Upper lobe of left lung (tissue), 6 donors: ENCODE measurements at regions not wholly inside any gene's neighbourhood (a gene's known extent, or its start where the extent isn't known, plus 50 kb on each side); places are given as distances from the start of the nearest gene placed in this dataset.
A peak's percentile ranks its signal among the peaks of the same experiment; 100 is the strongest.

Experiments
- ATAC-seq, 2 donors: fragments of 200-7000 bp; cut with Tn5 transposase; one replicate each; pipeline ENCODE4 v1.9.1; 2022; ENCODE audit warnings: mild to moderate bottlenecking in 2 of 2, moderate library complexity in 2 of 2; ENCODE audit not compliant: low FRiP score in 2 of 2
- DNase-seq, 2 donors: peaks; one replicate each; pipeline ENCODE4 v3.0.0-alpha.2; 2019 to 2020
- H3K27ac ChIP-seq, 4 donors: fragments of 200-600 bp; sonication (generic); one replicate each; pipeline ENCODE4 v1.5.1; 2016 to 2019
- H3K27me3 ChIP-seq, 4 donors: fragments of 200-600 bp; sonication (generic); one replicate each; pipeline ENCODE4 v1.5.1; 2017 to 2019
- H3K36me3 ChIP-seq, 4 donors: fragments of 200-600 bp; sonication (generic); one replicate each; pipeline ENCODE4 v1.5.1; 2016 to 2019
- H3K4me1 ChIP-seq, 4 donors: fragments of 200-600 bp; sonication (generic); one replicate each; pipeline ENCODE4 v1.5.1; 2018 to 2019
- H3K4me3 ChIP-seq, 4 donors: fragments of 200-600 bp; sonication (generic); one replicate each; pipeline ENCODE4 v1.5.1; 2017 to 2019; ENCODE audit warnings: mild to moderate bottlenecking in 2 of 4, moderate library complexity in 1 of 4
- H3K9me3 ChIP-seq, 4 donors: fragments of 200-600 bp; sonication (generic); one replicate each; pipeline ENCODE4 v1.5.1; 2018 to 2019
- CTCF ChIP-seq, 6 experiments: fragments of 450-650 bp in 4 of 6; fragments of 200-600 bp in 2 of 6; sonication (generic) in 2 of 6; IDR thresholded peaks; one replicate each; pipeline ENCODE4 v1.5.1; 2016 to 2019; ENCODE audit warnings: antibody characterized with exemption in 6 of 6
- EP300 ChIP-seq, 4 donors: sonication (generic); formaldehyde crosslinking; IDR thresholded peaks; one replicate each; pipeline ENCODE4 v1.5.1; 2017; ENCODE audit warnings: antibody characterized with exemption in 4 of 4, control low read depth in 2 of 4
- POLR2A ChIP-seq, 4 donors: fragments of 450-650 bp; IDR thresholded peaks; one replicate each; pipeline ENCODE4 v1.5.1; 2016 to 2017; ENCODE audit warnings: antibody characterized with exemption in 4 of 4, mild to moderate bottlenecking in 2 of 4
- POLR2AphosphoS5 ChIP-seq, 2 donors: sonication (generic); formaldehyde crosslinking; IDR thresholded peaks; one replicate each; pipeline ENCODE4 v1.5.1; 2017; ENCODE audit warnings: antibody characterized with exemption in 2 of 2
- WGBS, 2 donors: methylation state at CpG; one replicate each; pipeline ENCODE4 v1.1.5; 2017 to 2018; 5-methylcytosine and 5-hydroxymethylcytosine counted together
- donor health status: DM: no; HTN: no; CAD: no; lungs with moderate emphysema.
- donor health status: DM: no; HTN: yes; CAD: no; lungs with severe emphysema.

- 39 to 44% methylated on average over 11 of the region's 11 CpGs for WGBS, 2 donors
- Histone ChIP-seq H3K9me3 (no peaks in the 10 kb centered on the region), H3K27ac (peak overlapping the region in 1 of 4 donors; percentile 42), H3K27me3 (no peaks in the 10 kb centered on the region), H3K36me3 (no peaks in the 10 kb centered on the region), H3K4me3 (no peak overlapping the region), H3K4me1 (peaks cover 0 to 8% (median 2%) of the 10 kb centered on the region in 4 donors)
- no peak for DNase-seq
- ATAC-seq = peak in 1 of 2 donors; percentile 68
- TF ChIP-seq POLR2A (IDR thresholded peaks at IDR 0.05) = no peak
- no peak for TF ChIP-seq CTCF (IDR thresholded peaks at IDR 0.05)
- TF ChIP-seq EP300 (IDR thresholded peaks at IDR 0.05) = no peak
- no peak for TF ChIP-seq POLR2AphosphoS5 (IDR thresholded peaks at IDR 0.05)
Measured at GRCh38 chr22:27247701-27248434, 553.7 kb downstream of the MN1 start.

GRCh38 chr22:27250418-27250817 is 551.1 kb downstream of the MN1 start:
- Histone ChIP-seq H3K4me1 (peaks cover 0 to 8% (median 2%) of the 10 kb centered on the region in 4 donors), H3K27me3 (no peaks in the 10 kb centered on the region), H3K27ac (no peak overlapping the region), H3K4me3 (no peak overlapping the region), H3K36me3 (no peaks in the 10 kb centered on the region), H3K9me3 (peaks cover 1 to 9% (median 6%) of the 10 kb centered on the region in 4 donors)
- no peak for ATAC-seq
- TF ChIP-seq CTCF (IDR thresholded peaks at IDR 0.05) (no peak), POLR2AphosphoS5 (IDR thresholded peaks at IDR 0.05) (no peak), EP300 (IDR thresholded peaks at IDR 0.05) (no peak), POLR2A (IDR thresholded peaks at IDR 0.05) (no peak)
- WGBS, 2 donors = 85 to 88% methylated on average over 5 of the region's 5 CpGs
- no peak for DNase-seq

DNA sequence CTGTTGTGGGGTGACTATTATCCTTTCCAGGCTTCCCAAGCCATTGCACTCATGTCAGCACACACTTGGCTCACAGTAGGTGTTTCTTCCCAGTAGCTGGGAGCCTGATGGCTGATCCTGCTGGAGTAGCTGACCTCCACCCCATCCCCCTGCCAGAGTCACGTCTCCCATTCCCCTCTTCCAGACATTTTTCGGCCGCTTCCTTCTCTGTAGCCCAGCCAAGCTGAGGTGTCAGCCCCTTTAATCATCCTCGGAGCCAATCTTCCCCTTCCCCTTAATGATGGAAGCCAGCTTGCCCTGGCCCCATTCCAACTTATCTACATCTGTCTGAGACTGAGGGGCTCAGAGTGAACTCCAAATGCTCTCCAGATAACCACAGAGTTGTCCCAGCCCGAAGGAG is 550.7 kb downstream of the MN1 start:
- no peaks in the 10 kb centered on the region for H3K36me3 ChIP-seq
- no peak for DNase-seq
- H3K4me3 ChIP-seq = no peak overlapping the region
- ATAC-seq = no peak
- peaks cover 6 to 13% (median 11%) of the 10 kb centered on the region in 4 donors for H3K9me3 ChIP-seq
- 73 to 77% methylated on average over 5 of the region's 5 CpGs for WGBS, 2 donors
- H3K4me1 ChIP-seq = peaks cover 0 to 8% (median 2%) of the 10 kb centered on the region in 4 donors
- H3K27me3 ChIP-seq = no peaks in the 10 kb centered on the region
- no peak overlapping the region for H3K27ac ChIP-seq
- TF ChIP-seq POLR2A (IDR thresholded peaks at IDR 0.05) (no peak), CTCF (IDR thresholded peaks at IDR 0.05) (no peak), EP300 (IDR thresholded peaks at IDR 0.05) (no peak), POLR2AphosphoS5 (IDR thresholded peaks at IDR 0.05) (no peak)

DNA sequence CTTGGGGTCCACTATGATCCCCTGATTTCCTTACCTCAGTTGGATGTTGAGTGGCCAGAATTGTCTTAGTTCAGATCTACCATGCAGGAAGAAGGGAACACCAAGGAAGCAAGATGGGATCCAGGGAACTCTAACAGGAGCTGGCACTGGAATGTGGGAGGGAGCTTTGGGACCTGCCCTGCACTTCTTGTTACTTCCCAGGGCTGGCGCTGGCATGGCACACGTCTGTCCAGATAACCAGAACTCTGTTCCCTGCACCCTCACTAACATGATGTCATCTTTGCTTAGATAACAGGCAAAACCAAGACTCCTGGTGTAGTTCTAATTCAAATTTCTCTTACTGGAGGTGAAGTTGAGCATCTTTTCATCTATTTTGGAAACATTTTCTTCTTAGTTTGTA is 550.0 kb downstream of the MN1 start:
- Histone ChIP-seq H3K4me1 (peaks cover 0 to 8% (median 2%) of the 10 kb centered on the region in 4 donors), H3K27ac (no peak overlapping the region), H3K27me3 (no peaks in the 10 kb centered on the region), H3K4me3 (no peak overlapping the region), H3K9me3 (peaks cover 6 to 19% (median 15%) of the 10 kb centered on the region in 4 donors), H3K36me3 (no peaks in the 10 kb centered on the region)
- 83 to 85% methylated on average over 2 of the region's 2 CpGs for WGBS, 2 donors
- ATAC-seq (no peak), DNase-seq (no peak)
- TF ChIP-seq POLR2AphosphoS5 (IDR thresholded peaks at IDR 0.05) (no peak), CTCF (IDR thresholded peaks at IDR 0.05) (no peak), POLR2A (IDR thresholded peaks at IDR 0.05) (no peak), EP300 (IDR thresholded peaks at IDR 0.05) (no peak)
